ENCODE measurements at regions not wholly inside any gene's neighbourhood (a gene's known extent, or its start where the extent isn't known, plus 50 kb on each side); places are given as distances from the start of the nearest gene placed in this dataset.
"Not testable (repeated sequence)": the region's sequence is repeated elsewhere in the genome, so short reads cannot be mapped to it uniquely, and the experiment has no call there.

- TF ChIP-seq CTCF (IDR thresholded peaks at IDR 0.05); POLR2AphosphoS5 (IDR thresholded peaks at IDR 0.05; ENCODE audit: insufficient read depth in 1 of 2, low read depth in 1 of 2): not testable (repeated sequence)
Observed at GRCh38 chr10:8415029-8415428, 360.5 kb downstream of the GATA3 start.
